CD4-positive, alpha-beta T cell treated with Interferon alpha-2 for 1 hour (primary cell): ENCODE measurements at regions not wholly inside any gene's neighbourhood (a gene's known extent, or its start where the extent isn't known, plus 50 kb on each side); places are given as distances from the start of the nearest gene placed in this dataset.

Source experiments
- DNase-seq, 2 donors: peaks; one replicate each; pipeline ENCODE4 v3.0.0-alpha.2; 2020 to 2022

GRCh38 chr4:53682908-53683307 lies 91.6 kb upstream of the LNX1 start:
- no peak for DNase-seq

DNA sequence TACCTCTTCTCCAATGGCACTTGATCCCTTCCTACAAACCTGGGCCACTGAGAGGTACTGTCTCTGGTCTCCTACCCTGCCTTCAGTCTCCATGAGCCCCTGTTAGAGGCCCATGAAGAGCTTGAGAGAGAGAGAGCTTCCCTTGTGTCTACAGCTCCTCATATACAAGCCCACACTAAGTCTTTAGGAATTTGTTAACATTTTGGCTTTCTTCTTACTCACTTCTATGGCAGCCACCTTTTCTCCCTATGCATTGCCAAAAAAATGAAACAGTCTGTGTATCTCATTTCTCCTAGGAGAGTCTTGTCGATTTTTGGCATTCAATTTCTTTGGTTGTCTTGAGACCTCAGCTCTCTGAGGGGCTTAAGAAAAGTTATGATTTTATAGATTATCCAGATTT lies 90.9 kb upstream of the LNX1 start:
- DNase-seq = no peak

DNA sequence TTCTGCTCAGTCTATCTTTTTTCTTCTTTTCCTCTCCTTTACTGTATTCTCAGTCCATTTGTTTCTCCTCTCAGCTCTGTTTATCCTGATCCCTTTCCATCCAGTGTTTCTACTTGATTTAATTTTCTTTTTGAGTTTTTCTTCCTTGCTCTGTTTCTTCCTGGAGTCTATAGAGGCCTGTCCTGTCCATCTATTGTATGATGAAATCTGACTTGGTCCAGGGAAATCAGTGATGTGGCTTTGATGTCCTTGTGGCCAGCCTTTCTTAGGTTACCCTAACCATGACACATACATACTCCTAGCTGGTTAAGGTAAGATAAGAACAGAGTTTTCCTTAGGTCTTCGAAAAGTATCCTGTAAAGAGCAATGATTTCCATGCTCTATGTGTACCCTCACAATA lies 89.3 kb upstream of the LNX1 start:
- DNase-seq = no peak

DNA sequence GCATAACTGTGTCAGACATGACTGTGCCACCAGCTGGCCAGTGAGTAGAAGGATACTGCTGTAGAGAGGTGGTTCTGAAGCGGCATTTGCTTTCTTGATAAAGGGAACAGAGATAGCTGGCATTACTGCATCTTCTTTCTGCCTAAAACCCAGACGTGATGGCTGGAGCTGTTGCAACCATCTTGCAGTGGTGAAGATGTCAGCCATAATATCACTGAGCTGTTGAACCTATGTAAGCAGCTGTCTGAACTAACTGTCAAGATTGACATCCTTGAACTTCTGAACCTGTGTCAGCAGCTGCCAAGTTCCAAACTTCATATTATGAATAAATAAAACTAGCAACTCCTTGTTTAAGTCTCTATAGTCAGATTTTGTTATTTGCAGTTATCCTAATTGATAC lies 88.9 kb upstream of the LNX1 start:
- no peak for DNase-seq

- DNase-seq = no peak
Measured at GRCh38 chr4:53676402-53676871, 85.2 kb upstream of the LNX1 start.

DNA sequence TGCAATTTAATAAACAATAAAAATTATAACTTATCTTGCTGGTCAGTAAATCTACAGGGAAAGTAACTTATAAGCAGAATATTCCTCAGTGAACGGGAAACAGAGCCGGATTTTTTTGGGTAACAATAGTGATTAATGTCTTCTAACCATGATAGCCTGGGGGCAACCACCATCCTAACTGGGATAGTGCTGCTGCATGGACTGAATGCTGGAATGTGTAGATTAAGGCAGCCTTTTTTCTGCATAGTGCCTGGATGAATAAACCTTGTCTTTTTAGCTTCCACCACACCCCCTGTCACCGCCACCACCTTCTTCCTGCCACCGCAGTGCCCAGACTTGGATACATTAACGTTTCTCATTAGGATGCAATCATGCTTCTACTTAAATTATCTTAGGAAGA lies 83.6 kb upstream of the LNX1 start:
- DNase-seq = no peak

GRCh38 chr4:53672873-53673272 lies 81.6 kb upstream of the LNX1 start:
- no peak for DNase-seq

GRCh38 chr4:53671757-53672156 lies 80.5 kb upstream of the LNX1 start:
- no peak for DNase-seq

GRCh38 chr4:53659737-53660136 lies 68.5 kb upstream of the LNX1 start:
- no peak for DNase-seq

- no peak for DNase-seq
Measured at GRCh38 chr4:53659112-53659511, 67.8 kb upstream of the LNX1 start.

DNA sequence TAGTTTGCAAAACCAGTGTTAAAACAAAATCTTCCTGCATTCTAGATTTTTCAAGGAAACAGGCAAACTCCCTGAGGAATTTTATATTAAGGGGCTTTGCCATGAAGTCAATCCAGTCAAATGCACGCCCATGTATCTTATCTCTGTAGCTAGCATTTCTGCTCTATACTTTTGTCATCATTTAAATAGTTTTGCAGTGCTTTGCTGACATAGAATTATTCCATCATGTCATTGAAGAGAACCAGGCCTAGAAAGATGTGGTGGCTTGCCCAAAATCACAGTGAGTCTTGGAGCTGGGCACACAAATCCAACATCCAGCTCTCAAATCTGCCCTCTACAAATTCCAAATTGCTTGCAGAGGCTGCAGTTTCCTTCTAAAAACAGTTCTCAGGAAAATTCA lies 66.7 kb upstream of the LNX1 start:
- no peak for DNase-seq

DNA sequence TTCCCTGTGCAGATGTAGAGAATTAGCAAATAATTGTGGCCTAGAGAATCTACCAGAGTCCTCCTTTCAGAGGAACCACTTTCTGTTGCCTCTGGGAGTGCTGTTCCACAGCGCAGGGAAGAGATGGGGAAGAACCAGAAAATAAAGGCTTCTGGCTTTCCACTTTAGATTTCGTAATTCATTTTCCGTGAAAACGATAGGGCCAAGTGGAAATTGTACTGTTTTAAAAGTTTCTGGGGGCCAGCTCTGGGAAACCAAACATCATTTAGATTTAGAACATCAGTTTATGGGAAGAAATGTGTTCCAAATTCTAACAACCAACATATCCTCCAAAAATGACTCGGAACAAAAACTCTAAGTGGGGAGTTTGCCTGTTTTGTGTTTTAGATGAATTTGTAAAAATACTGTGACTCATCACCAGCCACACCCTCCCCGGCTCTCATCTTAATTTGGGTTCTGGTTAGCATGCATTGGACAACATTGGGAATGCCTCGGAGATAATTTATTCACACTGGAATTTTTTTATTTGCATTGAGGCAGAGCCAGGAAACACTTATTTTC lies 65.2 kb upstream of the LNX1 start:
- no peak for DNase-seq

GRCh38 chr4:53654300-53654758 lies 63.0 kb upstream of the LNX1 start:
- DNase-seq = no peak

DNA sequence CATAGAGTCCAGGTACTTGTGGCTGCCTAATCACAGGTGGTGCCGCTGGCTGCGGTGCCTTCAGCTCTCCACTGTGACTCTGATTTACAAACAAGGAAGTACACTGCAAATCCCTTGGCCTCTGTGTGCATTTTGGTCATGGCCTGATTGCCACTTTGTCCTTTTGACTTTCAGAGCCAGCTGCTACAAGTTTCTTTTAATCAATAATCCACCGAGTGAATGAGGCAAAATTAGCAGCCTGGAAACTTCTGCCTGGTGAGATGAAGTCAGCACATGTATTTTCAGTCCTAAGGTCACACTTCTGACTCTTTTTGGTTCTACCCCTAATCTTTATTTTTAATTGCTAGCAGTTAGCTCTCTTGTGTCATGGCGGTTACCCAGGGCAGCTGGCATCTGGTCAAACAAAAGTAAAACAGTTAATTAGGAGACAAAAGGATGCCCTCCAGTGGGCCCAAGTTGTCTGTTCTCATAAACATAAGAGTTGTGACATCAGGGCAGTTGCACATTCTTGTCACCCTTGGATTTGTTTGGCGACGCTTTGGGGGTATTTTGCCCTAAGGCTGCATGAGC lies 62.3 kb upstream of the LNX1 start:
- no peak for DNase-seq

- DNase-seq = no peak
Measured at GRCh38 chr4:53651156-53651735, 60.0 kb upstream of the LNX1 start.

DNA sequence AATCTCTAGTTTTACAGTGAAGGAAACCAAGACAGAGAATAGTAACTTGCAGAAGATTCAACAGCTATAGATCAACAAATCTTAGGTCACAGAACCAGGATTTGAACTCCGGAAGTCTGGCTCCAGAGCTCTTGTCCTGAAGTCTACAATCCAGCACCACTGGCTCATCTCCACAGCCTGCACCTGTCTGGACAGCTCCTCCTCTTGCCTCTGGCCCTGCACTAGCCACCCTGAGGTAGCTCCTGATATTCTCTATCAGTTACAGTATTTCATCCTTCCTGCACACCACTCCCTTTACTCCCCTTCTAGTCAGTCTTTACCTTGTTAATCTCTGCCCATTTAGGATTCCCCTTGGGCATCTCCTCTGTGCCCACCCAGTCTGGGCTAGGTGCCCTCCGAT lies 58.1 kb upstream of the LNX1 start:
- no peak for DNase-seq

DNA sequence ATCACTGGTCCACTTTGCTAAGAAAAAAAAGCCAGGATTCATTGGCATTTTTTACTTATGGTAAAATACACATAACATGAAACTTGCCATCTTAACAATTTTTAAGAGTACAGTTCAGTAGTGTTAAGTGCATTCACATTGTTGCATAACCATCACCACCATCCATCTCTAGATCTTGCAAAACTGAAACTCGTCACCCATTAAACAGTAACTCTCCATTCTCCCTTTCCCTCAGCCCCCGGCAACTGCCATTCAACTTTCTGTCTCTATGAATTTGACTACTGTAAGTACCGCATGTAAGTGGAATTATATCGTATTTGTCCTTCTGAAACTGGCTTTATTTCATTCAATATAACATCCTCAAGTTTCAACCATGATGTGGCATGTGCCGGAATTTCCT lies 56.3 kb upstream of the LNX1 start:
- no peak for DNase-seq

- no peak for DNase-seq
Measured at GRCh38 chr4:53646795-53647194, 55.5 kb upstream of the LNX1 start.

DNA sequence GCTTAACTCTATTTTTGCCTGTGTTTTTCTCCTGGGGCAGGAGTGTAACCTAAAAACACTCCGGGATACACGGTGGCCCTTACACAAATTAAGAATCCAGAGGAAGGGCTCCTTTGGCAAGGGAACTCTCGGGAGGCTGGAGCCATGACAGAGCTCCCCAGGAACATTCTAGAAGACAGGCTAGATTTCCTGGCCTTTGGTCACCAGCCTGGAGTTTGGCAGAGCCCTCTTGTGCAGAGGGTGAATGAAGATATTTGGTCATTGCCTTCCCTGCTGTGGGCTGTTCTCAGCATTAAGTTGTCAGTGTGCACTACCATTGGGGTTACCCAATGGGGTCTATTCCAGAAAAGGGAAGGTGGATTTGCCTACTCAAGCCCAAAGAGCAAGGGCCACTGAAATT lies 53.8 kb upstream of the LNX1 start:
- DNase-seq = no peak

- no peak for DNase-seq
Measured at GRCh38 chr4:53644607-53645006, 53.3 kb upstream of the LNX1 start.
